ENCODE measurements at regions not wholly inside any gene's neighbourhood (a gene's known extent, or its start where the extent isn't known, plus 50 kb on each side); places are given as distances from the start of the nearest gene placed in this dataset.

GRCh38 chr7:45999541-45999940, 78.5 kb upstream of the IGFBP3 start:
- Histone ChIP-seq H3K27ac (ENCODE audit: low read depth in 2 of 2, low read length in 2 of 2) (no peak overlapping the region), H3K9ac (ENCODE audit: low read length in 3 of 3) (no peak overlapping the region), H3K4me1 (ENCODE audit: control insufficient read depth in 2 of 3, insufficient read depth in 2 of 3, low read depth in 1 of 3, low read length in 3 of 3) (peaks cover 0 to 3% (median 0%) of the 10 kb centered on the region in 3 donors), H3K9me3 (ENCODE audit: control insufficient read depth in 2 of 3, insufficient read depth in 1 of 3, low read length in 3 of 3) (peaks cover 0 to 14% (median 0%) of the 10 kb centered on the region in 3 donors), H3K36me3 (ENCODE audit: control insufficient read depth in 2 of 3, insufficient read depth in 3 of 3, low read length in 3 of 3) (no peaks in the 10 kb centered on the region), H3K27me3 (ENCODE audit: control insufficient read depth, insufficient read depth, low read length) (no peaks in the 10 kb centered on the region), H3K4me3 (ENCODE audit: low read length in 3 of 3) (no peak overlapping the region)
- intact Hi-C loops (cut with DNase I) = no loop called here
- DNase-seq (no peak), FAIRE-seq (no peak)
- TF ChIP-seq CTCF (IDR thresholded peaks at IDR 0.05; ENCODE audit: borderline replicate concordance, extremely low read depth, insufficient read depth) = no peak

- Histone ChIP-seq H3K4me3 (ENCODE audit: low read length in 3 of 3) (no peak overlapping the region), H3K27ac (ENCODE audit: low read depth in 2 of 2, low read length in 2 of 2) (no peak overlapping the region), H3K36me3 (ENCODE audit: control insufficient read depth in 2 of 3, insufficient read depth in 3 of 3, low read length in 3 of 3) (no peaks in the 10 kb centered on the region), H3K4me1 (ENCODE audit: control insufficient read depth in 2 of 3, insufficient read depth in 2 of 3, low read depth in 1 of 3, low read length in 3 of 3) (peaks cover 0 to 3% (median 0%) of the 10 kb centered on the region in 3 donors), H3K27me3 (ENCODE audit: control insufficient read depth, insufficient read depth, low read length) (no peaks in the 10 kb centered on the region), H3K9me3 (ENCODE audit: control insufficient read depth in 2 of 3, insufficient read depth in 1 of 3, low read length in 3 of 3) (peaks cover 0 to 14% (median 0%) of the 10 kb centered on the region in 3 donors), H3K9ac (ENCODE audit: low read length in 3 of 3) (no peak overlapping the region)
- intact Hi-C loops (cut with DNase I) = no loop called here
- FAIRE-seq = no peak
- no peak for DNase-seq
- no peak for TF ChIP-seq CTCF (IDR thresholded peaks at IDR 0.05; ENCODE audit: borderline replicate concordance, extremely low read depth, insufficient read depth)
Observed at GRCh38 chr7:45998506-45998905, 77.4 kb upstream of the IGFBP3 start.

GRCh38 chr7:45993621-45994020, 72.5 kb upstream of the IGFBP3 start:
- Histone ChIP-seq H3K36me3 (ENCODE audit: control insufficient read depth in 2 of 3, insufficient read depth in 3 of 3, low read length in 3 of 3) (no peaks in the 10 kb centered on the region), H3K27me3 (ENCODE audit: control insufficient read depth, insufficient read depth, low read length) (no peaks in the 10 kb centered on the region), H3K4me3 (ENCODE audit: low read length in 3 of 3) (no peak overlapping the region), H3K9ac (ENCODE audit: low read length in 3 of 3) (no peak overlapping the region), H3K4me1 (ENCODE audit: control insufficient read depth in 2 of 3, insufficient read depth in 2 of 3, low read depth in 1 of 3, low read length in 3 of 3) (no peaks in the 10 kb centered on the region), H3K9me3 (ENCODE audit: control insufficient read depth in 2 of 3, insufficient read depth in 1 of 3, low read length in 3 of 3) (peaks cover 0 to 14% (median 0%) of the 10 kb centered on the region in 3 donors), H3K27ac (ENCODE audit: low read depth in 2 of 2, low read length in 2 of 2) (no peak overlapping the region)
- FAIRE-seq (no peak), DNase-seq (no peak)
- intact Hi-C loops (cut with DNase I) = no loop called here
- no peak for TF ChIP-seq CTCF (IDR thresholded peaks at IDR 0.05; ENCODE audit: borderline replicate concordance, extremely low read depth, insufficient read depth)

- FAIRE-seq (no peak), DNase-seq (peak in 2 of 5 donors; percentile 20 to 58)
- Histone ChIP-seq H3K9ac (ENCODE audit: low read length in 3 of 3) (no peak overlapping the region), H3K27ac (ENCODE audit: low read depth in 2 of 2, low read length in 2 of 2) (no peak overlapping the region), H3K4me1 (ENCODE audit: control insufficient read depth in 2 of 3, insufficient read depth in 2 of 3, low read depth in 1 of 3, low read length in 3 of 3) (no peaks in the 10 kb centered on the region), H3K27me3 (ENCODE audit: control insufficient read depth, insufficient read depth, low read length) (no peaks in the 10 kb centered on the region), H3K36me3 (ENCODE audit: control insufficient read depth in 2 of 3, insufficient read depth in 3 of 3, low read length in 3 of 3) (no peaks in the 10 kb centered on the region), H3K9me3 (ENCODE audit: control insufficient read depth in 2 of 3, insufficient read depth in 1 of 3, low read length in 3 of 3) (peaks cover 0 to 11% (median 0%) of the 10 kb centered on the region in 3 donors), H3K4me3 (ENCODE audit: low read length in 3 of 3) (no peak overlapping the region)
- TF ChIP-seq CTCF (IDR thresholded peaks at IDR 0.05; ENCODE audit: borderline replicate concordance, extremely low read depth, insufficient read depth) = no peak
- intact Hi-C loops (cut with DNase I) = no loop called here
Observed at GRCh38 chr7:45992826-45993225, 71.8 kb upstream of the IGFBP3 start.
